Activated CD4-positive, alpha-beta T cell treated with anti-CD3 and anti-CD28 coated beads, Interleukin-2, amount 50 U/mL, for 16 hours (primary cell): ENCODE measurements at regions not wholly inside any gene's neighbourhood (a gene's known extent, or its start where the extent isn't known, plus 50 kb on each side); places are given as distances from the start of the nearest gene placed in this dataset.
"Not testable (repeated sequence)": the region's sequence is repeated elsewhere in the genome, so short reads cannot be mapped to it uniquely, and the experiment has no call there.

Experiments used
- DNase-seq: peaks from one replicate; pipeline ENCODE4 v3.0.0-alpha.2; 2020

- no peak for DNase-seq
Observed at GRCh38 chr5:96124589-96124988, 162.9 kb upstream of the ELL2 start.

- DNase-seq = no peak
Observed at GRCh38 chr5:96123418-96123817, 161.8 kb upstream of the ELL2 start.

- no peak for DNase-seq
Observed at GRCh38 chr5:96121364-96121763, 159.7 kb upstream of the ELL2 start.

- no peak for DNase-seq
Observed at GRCh38 chr5:96120120-96120519, 158.5 kb upstream of the ELL2 start.

- DNase-seq = no peak
Observed at GRCh38 chr5:96117771-96118651, 156.4 kb upstream of the ELL2 start.

GRCh38 chr5:96115147-96115807 lies 153.6 kb upstream of the ELL2 start:
- DNase-seq = peak; percentile 38

- DNase-seq = peak; percentile 88
Observed at GRCh38 chr5:96114736-96115135, 153.1 kb upstream of the ELL2 start.

GRCh38 chr5:96113170-96113939 lies 151.7 kb upstream of the ELL2 start:
- peak; percentile 78 for DNase-seq

- DNase-seq = no peak
Observed at GRCh38 chr5:96112703-96113102, 151.1 kb upstream of the ELL2 start.

- DNase-seq = no peak
Observed at GRCh38 chr5:96112123-96112670, 150.5 kb upstream of the ELL2 start.

- peak; percentile 54 for DNase-seq
Observed at GRCh38 chr5:96111080-96111756, 149.6 kb upstream of the ELL2 start.

GRCh38 chr5:96110300-96110699 lies 148.6 kb upstream of the ELL2 start:
- DNase-seq = peak; percentile 21

- not testable (repeated sequence) for DNase-seq
Observed at GRCh38 chr5:96108629-96109028, 147.0 kb upstream of the ELL2 start.

GRCh38 chr5:96103829-96104228 lies 142.2 kb upstream of the ELL2 start:
- not testable (repeated sequence) for DNase-seq

GRCh38 chr5:96101358-96102089 lies 139.9 kb upstream of the ELL2 start:
- no peak for DNase-seq

GRCh38 chr5:96097488-96097887 lies 135.8 kb upstream of the ELL2 start:
- not testable (repeated sequence) for DNase-seq

GRCh38 chr5:96096724-96097123 lies 135.1 kb upstream of the ELL2 start:
- no peak for DNase-seq

GRCh38 chr5:96094904-96095303 lies 133.3 kb upstream of the ELL2 start:
- DNase-seq = no peak

GRCh38 chr5:96093890-96094381 lies 132.3 kb upstream of the ELL2 start:
- no peak for DNase-seq

- DNase-seq = no peak
Observed at GRCh38 chr5:96093340-96093739, 131.7 kb upstream of the ELL2 start.

- DNase-seq = no peak
Observed at GRCh38 chr5:96091874-96092273, 130.2 kb upstream of the ELL2 start.

GRCh38 chr5:96090215-96090614 lies 128.6 kb upstream of the ELL2 start:
- no peak for DNase-seq
